K562 (cell line): ENCODE measurements at regions not wholly inside any gene's neighbourhood (a gene's known extent, or its start where the extent isn't known, plus 50 kb on each side); places are given as distances from the start of the nearest gene placed in this dataset.

Source experiments
- ATAC-seq: fragments of 200-7000 bp; cut with Tn5 transposase; 3 replicates; pipeline ENCODE4 v1.9.1; 2020; ENCODE audit warnings: moderate library complexity
- BruUV-seq: library from RNA; stranded (reverse); fragments of 400-500 nt; replicated peaks from 2 replicates; lab custom pipeline; 2021; lab: Mats Ljungman, UMichigan
- CTCF ChIA-PET: fragments of 300-600 bp; formaldehyde crosslinking; extraction: SDS; loops from one replicate; lab custom pipeline; 2021; ENCODE audit warnings: low intra/inter-chr PET ratio; lab: Yijun Ruan, JAX
- POLR2A ChIA-PET: fragments of 300-600, 350-650 bp; sonication (Branson Sonifier 250); formaldehyde crosslinking; extraction: SDS; loops from one replicate; lab custom pipeline; 2021; ENCODE audit warnings: antibody characterized with exemption, inconsistent platforms; lab: Yijun Ruan, JAX
- DNase-seq, 4 experiments: peaks; one replicate each; pipeline versions ENCODE4 v3.0.0 to v3.0.0-alpha.2; 2011 to 2018; ENCODE audit warnings: low spot score in 3 of 4, mixed read lengths in 3 of 4; ENCODE audit errors: extremely low read depth in 1 of 4
- FAIRE-seq: peaks from 2 replicates; lab custom pipeline; 2011; peaks lifted over from hg19 to GRCh38; lab: Jason Lieb, UNC
- H2AFZ ChIP-seq: 2 replicates; pipeline ENCODE4 v1.6.0; 2011; ENCODE audit warnings: low read depth, low read length, control low read depth, inconsistent platforms
- H3K27ac ChIP-seq: fragments of 200-600 bp; 3 replicates; pipeline ENCODE4 v1.8.0; 2011; ENCODE audit warnings: low read depth, mild to moderate bottlenecking, control low read depth, inconsistent platforms, low read length, moderate library complexity, mixed read lengths; ENCODE audit errors: extremely low read depth
- H3K27me3 ChIP-seq, 2 experiments: fragments of 300-600 bp in 1 of 2; 2 replicates in 1 of 2; 3 replicates in 1 of 2; pipeline versions ENCODE4 v1.6.0 to v1.8.0; 2011; ENCODE audit warnings: inconsistent platforms in 2 of 2, low read length in 2 of 2, mild to moderate bottlenecking in 1 of 2, mixed read lengths in 1 of 2, moderate library complexity in 1 of 2; ENCODE audit not compliant: control insufficient read depth in 2 of 2, insufficient read depth in 2 of 2
- H3K36me3 ChIP-seq: fragments of 300-600 bp; 3 replicates; pipeline ENCODE4 v1.8.0; 2011; ENCODE audit warnings: mild to moderate bottlenecking, low read length, inconsistent platforms; ENCODE audit not compliant: control insufficient read depth, insufficient read depth
- H3K4me1 ChIP-seq, 2 experiments: fragments of 200-600 bp in 1 of 2; replicated peaks in 1 of 2; 2 replicates in 1 of 2; 3 replicates in 1 of 2; pipeline versions ENCODE4 v1.5.1 to v1.8.0; 2011; ENCODE audit warnings: inconsistent platforms in 2 of 2, low read length in 2 of 2, mild to moderate bottlenecking in 1 of 2, mixed read lengths in 1 of 2, moderate library complexity in 1 of 2; ENCODE audit not compliant: control insufficient read depth in 2 of 2, insufficient read depth in 2 of 2
- H3K4me2 ChIP-seq: 2 replicates; pipeline ENCODE4 v1.6.1; 2011; ENCODE audit warnings: low read length, control low read depth, inconsistent platforms, mixed read lengths; ENCODE audit not compliant: insufficient read depth
- H3K4me3 ChIP-seq: fragments of 200-600 bp; sonication (generic), shearing (Covaris generic); 2 replicates; pipeline ENCODE4 v1.5.1; 2016; ENCODE audit warnings: control low read depth, inconsistent platforms
- H3K79me2 ChIP-seq: fragments of 200-600 bp; 3 replicates; pipeline ENCODE4 v1.8.0; 2011; ENCODE audit warnings: low read length, inconsistent platforms; ENCODE audit not compliant: control insufficient read depth, insufficient read depth
- H3K9ac ChIP-seq, 2 experiments: 2 replicates each; pipeline versions ENCODE4 v1.6.0 to v1.6.1; 2011; ENCODE audit warnings: low read depth in 2 of 2, low read length in 2 of 2, control low read depth in 1 of 2, inconsistent platforms in 1 of 2, mild to moderate bottlenecking in 1 of 2, mixed read lengths in 1 of 2; ENCODE audit not compliant: insufficient read depth in 1 of 2
- H3K9me1 ChIP-seq: one replicate; pipeline ENCODE4 v1.6.0; 2011; ENCODE audit warnings: inconsistent platforms, mild to moderate bottlenecking, low read length, moderate library complexity; ENCODE audit not compliant: control insufficient read depth, insufficient read depth
- H3K9me3 ChIP-seq: replicated peaks from 2 replicates; pipeline ENCODE4 v1.5.1; 2011; ENCODE audit warnings: low read depth, low read length, inconsistent platforms; ENCODE audit not compliant: control insufficient read depth, insufficient read depth
- H4K20me1 ChIP-seq: replicated peaks from 2 replicates; pipeline ENCODE4 v1.6.1; 2011; ENCODE audit warnings: low read length, inconsistent platforms, mixed read lengths; ENCODE audit not compliant: control insufficient read depth, insufficient read depth
- POLR2AphosphoS5 ChIP-seq: IDR thresholded peaks from 2 replicates; pipeline ENCODE4 v1.6.1; 2011; ENCODE audit warnings: mild to moderate bottlenecking, low read depth, low read length, moderate library complexity; ENCODE audit not compliant: control insufficient read depth, insufficient read depth
- SMARCA5 ChIP-seq: fragments of 450-650 bp; IDR thresholded peaks from 2 replicates; pipeline ENCODE4 v1.6.1; 2016
- ZNF3 ChIP-seq: fragments of 250-450 bp; sonication (Bioruptor Pico); IDR thresholded peaks from 2 replicates; pipeline ENCODE4 v1.5.0; 2021; ENCODE audit warnings: mild to moderate bottlenecking, moderate library complexity
- ZNF449 ChIP-seq: fragments of 250-450 bp; sonication (Bioruptor Pico); IDR thresholded peaks from 2 replicates; pipeline ENCODE4 v1.8.0; 2022; ENCODE audit warnings: moderate library complexity, mild to moderate bottlenecking, inconsistent platforms
- ZNF764 ChIP-seq: fragments of 250-450 bp; sonication (Bioruptor Pico); IDR thresholded peaks from 2 replicates; pipeline ENCODE4 v1.4.0; 2020; ENCODE audit warnings: low read depth, mild to moderate bottlenecking, moderate library complexity
- WGBS: fragments of 100-300 bp; shearing (Covaris generic); methylation state at CpG from one replicate; pipeline ENCODE4 v1.1.6; 2016; ENCODE audit warnings: low coverage, mixed read lengths; ENCODE audit not compliant: insufficient coverage; ENCODE audit errors: missing lambda C conversion rate; 5-methylcytosine and 5-hydroxymethylcytosine counted together
- in situ Hi-C: fragments of 300-500 bp; cut with MboI; formaldehyde crosslinking; loops from 4 replicates; pipeline ENCODE4 v1.15.0; 2018; ENCODE audit warnings: inconsistent platforms, mixed read lengths
- intact Hi-C: fragments of 100-400 bp; cut with micrococcal nuclease; formaldehyde crosslinking; loops from 2 replicates; pipeline ENCODE4 v1.14.2; 2022
- TF ChIP-seq, protein P1 (sequence below): fragments of 450-650 bp; formaldehyde crosslinking; IDR thresholded peaks from 2 replicates; pipeline ENCODE4 v1.4.0; 2020; ENCODE audit warnings: mild to moderate bottlenecking
- TF ChIP-seq, protein P2 (sequence below): fragments of 450-650 bp; formaldehyde crosslinking; IDR thresholded peaks from 2 replicates; pipeline ENCODE4 v1.4.0; 2020; ENCODE audit warnings: mild to moderate bottlenecking, moderate library complexity
- TF ChIP-seq, protein P3 (sequence below): sonication (generic); formaldehyde crosslinking; IDR thresholded peaks from 2 replicates; pipeline ENCODE4 v1.8.0; 2022; ENCODE audit warnings: mild to moderate bottlenecking, missing genetic modification reagents

DNA sequence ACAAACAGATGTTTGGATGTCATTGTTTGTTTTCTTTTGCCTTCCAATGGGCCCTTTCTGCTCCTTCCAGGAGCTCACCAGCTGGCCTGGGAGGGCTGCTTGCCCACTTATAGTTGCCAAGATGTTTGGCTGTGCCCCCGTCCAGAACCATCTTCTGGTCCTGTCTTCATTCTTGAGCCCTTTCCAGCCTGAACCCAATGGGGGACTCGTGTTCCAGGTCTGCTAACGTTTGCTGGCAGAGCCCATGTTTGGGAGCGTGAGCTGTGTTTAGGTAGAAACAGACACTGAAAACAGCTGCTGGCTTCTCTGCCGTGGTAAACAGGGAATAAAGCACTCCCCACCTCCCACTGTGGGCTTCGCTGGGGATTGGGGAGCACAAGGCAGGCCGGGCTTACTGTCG lies 83.2 kb upstream of the SYT13 start:
- no peaks in the 10 kb centered on the region for H3K9me1 ChIP-seq
- no TSS peak for BruUV-seq
- H3K27ac ChIP-seq: no peak overlapping the region
- H3K79me2 ChIP-seq: no peaks in the 10 kb centered on the region
- ATAC-seq (no peak), DNase-seq (no peak), FAIRE-seq (no peak)
- no peak overlapping the region for H3K4me3 ChIP-seq
- ChIA-PET POLR2A (interaction anchor here (0.6 to 1.4 kb wide), 2 partner anchors 13 to 401 kb away, joined by 3 read pairs; no protein-coding TSS in a partner anchor), CTCF (no interaction called here)
- TF ChIP-seq ZNF3 (CRISPR knock-in tag): no peak
- TF ChIP-seq, protein P1, sequence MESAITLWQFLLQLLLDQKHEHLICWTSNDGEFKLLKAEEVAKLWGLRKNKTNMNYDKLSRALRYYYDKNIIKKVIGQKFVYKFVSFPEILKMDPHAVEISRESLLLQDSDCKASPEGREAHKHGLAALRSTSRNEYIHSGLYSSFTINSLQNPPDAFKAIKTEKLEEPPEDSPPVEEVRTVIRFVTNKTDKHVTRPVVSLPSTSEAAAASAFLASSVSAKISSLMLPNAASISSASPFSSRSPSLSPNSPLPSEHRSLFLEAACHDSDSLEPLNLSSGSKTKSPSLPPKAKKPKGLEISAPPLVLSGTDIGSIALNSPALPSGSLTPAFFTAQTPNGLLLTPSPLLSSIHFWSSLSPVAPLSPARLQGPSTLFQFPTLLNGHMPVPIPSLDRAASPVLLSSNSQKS (CRISPR knock-in tag): no peak
- TF ChIP-seq SMARCA5: no peak
- TF ChIP-seq ZNF449 (CRISPR knock-in tag): no peak
- TF ChIP-seq, protein P2, sequence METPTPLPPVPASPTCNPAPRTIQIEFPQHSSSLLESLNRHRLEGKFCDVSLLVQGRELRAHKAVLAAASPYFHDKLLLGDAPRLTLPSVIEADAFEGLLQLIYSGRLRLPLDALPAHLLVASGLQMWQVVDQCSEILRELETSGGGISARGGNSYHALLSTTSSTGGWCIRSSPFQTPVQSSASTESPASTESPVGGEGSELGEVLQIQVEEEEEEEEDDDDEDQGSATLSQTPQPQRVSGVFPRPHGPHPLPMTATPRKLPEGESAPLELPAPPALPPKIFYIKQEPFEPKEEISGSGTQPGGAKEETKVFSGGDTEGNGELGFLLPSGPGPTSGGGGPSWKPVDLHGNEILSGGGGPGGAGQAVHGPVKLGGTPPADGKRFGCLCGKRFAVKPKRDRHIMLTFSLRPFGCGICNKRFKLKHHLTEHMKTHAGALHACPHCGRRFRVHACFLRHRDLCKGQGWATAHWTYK: no peak
- TF ChIP-seq, protein P3, sequence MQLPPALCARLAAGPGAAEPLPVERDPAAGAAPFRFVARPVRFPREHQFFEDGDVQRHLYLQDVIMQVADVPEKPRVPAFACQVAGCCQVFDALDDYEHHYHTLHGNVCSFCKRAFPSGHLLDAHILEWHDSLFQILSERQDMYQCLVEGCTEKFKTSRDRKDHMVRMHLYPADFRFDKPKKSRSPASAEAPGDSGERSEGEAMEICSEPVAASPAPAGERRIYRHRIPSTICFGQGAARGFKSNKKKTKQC (CRISPR knock-in tag): no peak
- TF ChIP-seq POLR2AphosphoS5: no peak
- no peak for TF ChIP-seq ZNF764 (CRISPR knock-in tag)
- H3K27me3 ChIP-seq: peaks cover 15 to 39% of the 10 kb centered on the region in 2 experiments
- peaks cover 0 to 2% of the 10 kb centered on the region in 2 experiments; a peak in 1 of 5 replicates for H3K4me1 ChIP-seq
- H3K36me3 ChIP-seq: no peaks in the 10 kb centered on the region
- 0% methylated on average over 8 of the region's 8 CpGs for WGBS
- no peak overlapping the region for H3K9ac ChIP-seq
- H4K20me1 ChIP-seq: no peaks in the 10 kb centered on the region; the same call in none of the 2 replicates
- in situ Hi-C loops: no loop called here
- no peak overlapping the region for H3K4me2 ChIP-seq
- intact Hi-C loops: no loop called here
- H2AFZ ChIP-seq: no peak overlapping the region
- no peaks in the 10 kb centered on the region for H3K9me3 ChIP-seq
